Stimulated activated CD8-positive, alpha-beta memory T cell treated with anti-CD3 and anti-CD28 coated beads, Interleukin-2, amount 100 ng/mL, for 48 hours (primary cell): ENCODE measurements at regions not wholly inside any gene's neighbourhood (a gene's known extent, or its start where the extent isn't known, plus 50 kb on each side); places are given as distances from the start of the nearest gene placed in this dataset.
"Not testable (repeated sequence)": the region's sequence is repeated elsewhere in the genome, so short reads cannot be mapped to it uniquely, and the experiment has no call there.

Experiments used
- DNase-seq, 2 donors: peaks; one replicate each; pipeline ENCODE4 v3.0.0-alpha.2; 2020; ENCODE audit warnings: low read depth in 2 of 2

- DNase-seq: no peak
Measured at GRCh38 chr3:168976969-168977368, 686.5 kb downstream of the MECOM start.

- DNase-seq: no peak
Measured at GRCh38 chr3:168975576-168975975, 687.9 kb downstream of the MECOM start.

GRCh38 chr3:168974617-168975403, 688.7 kb downstream of the MECOM start:
- DNase-seq: no peak

GRCh38 chr3:168973897-168974296, 689.6 kb downstream of the MECOM start:
- no peak for DNase-seq

- DNase-seq: no peak
Measured at GRCh38 chr3:168973206-168973605, 690.3 kb downstream of the MECOM start.

- DNase-seq: no peak
Measured at GRCh38 chr3:168968609-168969008, 694.9 kb downstream of the MECOM start.

GRCh38 chr3:168964736-168965135, 698.8 kb downstream of the MECOM start:
- DNase-seq: no peak

GRCh38 chr3:168961271-168961670, 702.2 kb downstream of the MECOM start:
- DNase-seq: no peak

GRCh38 chr3:168959731-168960130, 703.8 kb downstream of the MECOM start:
- no peak for DNase-seq

- no peak for DNase-seq
Measured at GRCh38 chr3:168958466-168958865, 705.0 kb downstream of the MECOM start.

- no peak for DNase-seq
Measured at GRCh38 chr3:168956076-168956475, 707.4 kb downstream of the MECOM start.

GRCh38 chr3:168952551-168952950, 711.0 kb downstream of the MECOM start:
- no peak for DNase-seq

GRCh38 chr3:168951884-168952283, 711.6 kb downstream of the MECOM start:
- no peak for DNase-seq

- no peak for DNase-seq
Measured at GRCh38 chr3:168951368-168951767, 712.1 kb downstream of the MECOM start.

GRCh38 chr3:168950622-168951021, 712.9 kb downstream of the MECOM start:
- no peak for DNase-seq

- no peak for DNase-seq
Measured at GRCh38 chr3:168939651-168940238, 723.8 kb downstream of the MECOM start.

GRCh38 chr3:168933614-168934013, 729.9 kb downstream of the MECOM start:
- no peak for DNase-seq

- not testable (repeated sequence) for DNase-seq
Measured at GRCh38 chr3:168929997-168930396, 733.5 kb downstream of the MECOM start.

- DNase-seq: no peak
Measured at GRCh38 chr3:168926426-168926825, 737.1 kb downstream of the MECOM start.

- no peak for DNase-seq
Measured at GRCh38 chr3:168925568-168925967, 737.9 kb downstream of the MECOM start.

GRCh38 chr3:168914662-168915061, 748.9 kb downstream of the MECOM start:
- DNase-seq: no peak

GRCh38 chr3:168909260-168909659, 754.3 kb downstream of the MECOM start:
- DNase-seq: no peak

GRCh38 chr3:168895419-168895818, 768.1 kb downstream of the MECOM start:
- DNase-seq: no peak

- DNase-seq: no peak
Measured at GRCh38 chr3:168894214-168894613, 769.3 kb downstream of the MECOM start.
